CD4-positive, alpha-beta memory T cell (primary cell): ENCODE measurements at regions not wholly inside any gene's neighbourhood (a gene's known extent, or its start where the extent isn't known, plus 50 kb on each side); places are given as distances from the start of the nearest gene placed in this dataset.

Source experiments
- CTCF ChIA-PET: fragments of 350-600 bp; sonication (Branson Sonifier 250); formaldehyde crosslinking; loops from one replicate; lab custom pipeline; 2021; ENCODE audit warnings: inconsistent platforms; ENCODE audit not compliant: partially characterized antibody; lab: Charles Lee
- POLR2A ChIA-PET: fragments of 350-600 bp; sonication (Branson Sonifier 250); formaldehyde crosslinking; loops from one replicate; lab custom pipeline; 2021; ENCODE audit not compliant: partially characterized antibody; lab: Charles Lee
- DNase-seq, 5 donors: peaks; one replicate each; pipeline versions ENCODE4 v3.0.0 to v3.0.0-alpha.2; 2020 to 2022; ENCODE audit warnings: mixed read lengths in 1 of 5
- H3K27ac ChIP-seq: one replicate; pipeline ENCODE4 v1.7.0; 2013; ENCODE audit warnings: low read depth, low read length
- H3K27me3 ChIP-seq: 2 replicates; pipeline ENCODE4 v1.7.0; 2013; ENCODE audit warnings: mild to moderate bottlenecking, low read length, moderate library complexity; ENCODE audit not compliant: insufficient read depth
- H3K36me3 ChIP-seq: 2 replicates; pipeline ENCODE4 v1.7.0; 2013; ENCODE audit warnings: mild to moderate bottlenecking, low read length, moderate library complexity; ENCODE audit not compliant: insufficient read depth
- H3K4me1 ChIP-seq: 2 replicates; pipeline ENCODE4 v1.7.0; 2013; ENCODE audit warnings: mild to moderate bottlenecking, low read length, moderate library complexity; ENCODE audit not compliant: insufficient read depth
- H3K4me3 ChIP-seq, 2 donors: one replicate each; pipeline ENCODE4 v1.7.0; 2013; ENCODE audit warnings: low read length in 2 of 2, mild to moderate bottlenecking in 1 of 2
- H3K9me3 ChIP-seq, 2 donors: one replicate each; pipeline ENCODE4 v1.7.0; 2013; ENCODE audit warnings: low read length in 2 of 2, control low read depth in 1 of 2; ENCODE audit not compliant: control insufficient read depth in 1 of 2
- H3K27ac Mint-ChIP-seq, 7 donors: one replicate each; pipeline ENCODE4 v1.8.0; 2020 to 2021; ENCODE audit warnings: mixed read lengths in 7 of 7, mild to moderate bottlenecking in 6 of 7, inconsistent platforms in 3 of 7, moderate library complexity in 3 of 7
- H3K27me3 Mint-ChIP-seq, 2 donors: one replicate each; pipeline ENCODE4 v1.8.0; 2020 to 2021; ENCODE audit warnings: mixed read lengths in 2 of 2
- H3K36me3 Mint-ChIP-seq, 2 donors: one replicate each; pipeline ENCODE4 v1.8.0; 2020 to 2021; ENCODE audit warnings: mixed read lengths in 2 of 2, inconsistent platforms in 1 of 2, mild to moderate bottlenecking in 1 of 2
- H3K4me1 Mint-ChIP-seq, 4 donors: one replicate each; pipeline ENCODE4 v1.8.0; 2020 to 2021; ENCODE audit warnings: mixed read lengths in 4 of 4, mild to moderate bottlenecking in 1 of 4
- H3K4me3 Mint-ChIP-seq, 8 donors: one replicate each; pipeline ENCODE4 v1.8.0; 2020 to 2021; ENCODE audit warnings: mixed read lengths in 8 of 8, mild to moderate bottlenecking in 7 of 8, moderate library complexity in 6 of 8, inconsistent platforms in 3 of 8
- H3K9me3 Mint-ChIP-seq, 8 donors: one replicate each; pipeline ENCODE4 v1.8.0; 2020 to 2021; ENCODE audit warnings: mixed read lengths in 8 of 8, mild to moderate bottlenecking in 5 of 8, inconsistent platforms in 3 of 8, moderate library complexity in 1 of 8
- intact Hi-C: fragments of 100-400 bp; cut with micrococcal nuclease; formaldehyde crosslinking; loops from one replicate; pipeline ENCODE4 v1.15.1; 2023

GRCh38 chr13:64471916-64472315 lies 2758.2 kb downstream of the PCDH9 start:
- Histone ChIP-seq H3K27ac (no peak overlapping the region), H3K27me3 (no peaks in the 10 kb centered on the region), H3K4me3 (no peak overlapping the region), H3K9me3 (no peaks in the 10 kb centered on the region), H3K4me1 (no peaks in the 10 kb centered on the region), H3K36me3 (no peaks in the 10 kb centered on the region)
- Mint-ChIP-seq H3K4me1 (no peaks in the 10 kb centered on the region), H3K4me3 (no peak overlapping the region), H3K9me3 (peaks cover 0 to 13% (median 5%) of the 10 kb centered on the region in 8 donors), H3K27me3 (no peaks in the 10 kb centered on the region), H3K27ac (no peak overlapping the region), H3K36me3 (no peaks in the 10 kb centered on the region)
- DNase-seq = no peak
- intact Hi-C loops = no loop called here
- ChIA-PET CTCF (no interaction called here), POLR2A (no interaction called here)

GRCh38 chr13:64470751-64471150 lies 2759.4 kb downstream of the PCDH9 start:
- no peaks in the 10 kb centered on the region for H3K4me1 Mint-ChIP-seq
- H3K36me3 Mint-ChIP-seq = no peaks in the 10 kb centered on the region
- Histone ChIP-seq H3K36me3 (no peaks in the 10 kb centered on the region), H3K9me3 (no peaks in the 10 kb centered on the region), H3K27ac (no peak overlapping the region), H3K27me3 (no peaks in the 10 kb centered on the region), H3K4me1 (no peaks in the 10 kb centered on the region), H3K4me3 (no peak overlapping the region)
- intact Hi-C loops = no loop called here
- no peak for DNase-seq
- H3K27ac Mint-ChIP-seq = no peak overlapping the region
- CTCF ChIA-PET = no interaction called here
- peaks cover 0 to 8% (median 3%) of the 10 kb centered on the region in 8 donors for H3K9me3 Mint-ChIP-seq
- H3K4me3 Mint-ChIP-seq = no peak overlapping the region
- POLR2A ChIA-PET = no interaction called here
- H3K27me3 Mint-ChIP-seq = no peaks in the 10 kb centered on the region

- POLR2A ChIA-PET = no interaction called here
Measured at GRCh38 chr13:64459778-64460177, 2770.4 kb downstream of the PCDH9 start.

GRCh38 chr13:64457976-64458375 lies 2772.2 kb downstream of the PCDH9 start:
- DNase-seq = no peak
- Histone ChIP-seq H3K27me3 (no peaks in the 10 kb centered on the region), H3K4me1 (no peaks in the 10 kb centered on the region), H3K36me3 (no peaks in the 10 kb centered on the region), H3K27ac (no peak overlapping the region), H3K9me3 (peaks cover 0 to 5% of the 10 kb centered on the region in 2 donors), H3K4me3 (no peak overlapping the region)
- ChIA-PET POLR2A (no interaction called here), CTCF (no interaction called here)
- no peak overlapping the region for H3K4me3 Mint-ChIP-seq
- no peaks in the 10 kb centered on the region for H3K27me3 Mint-ChIP-seq
- no peaks in the 10 kb centered on the region for H3K4me1 Mint-ChIP-seq
- H3K36me3 Mint-ChIP-seq = no peaks in the 10 kb centered on the region
- intact Hi-C loops = no loop called here
- peaks cover 0 to 14% (median 8%) of the 10 kb centered on the region in 8 donors for H3K9me3 Mint-ChIP-seq
- H3K27ac Mint-ChIP-seq = no peak overlapping the region

More at GRCh38 chr13:64459778-64460177, 2770.4 kb downstream of the PCDH9 start:
- no peaks in the 10 kb centered on the region for H3K4me1 ChIP-seq
- H3K36me3 ChIP-seq = no peaks in the 10 kb centered on the region
- no peak overlapping the region for H3K4me3 Mint-ChIP-seq
- H3K9me3 Mint-ChIP-seq = peaks cover 0 to 14% (median 6%) of the 10 kb centered on the region in 8 donors
- intact Hi-C loops = no loop called here
- H3K36me3 Mint-ChIP-seq = no peaks in the 10 kb centered on the region
- H3K4me1 Mint-ChIP-seq = no peaks in the 10 kb centered on the region
- DNase-seq = no peak
- H3K9me3 ChIP-seq = peaks cover 0 to 6% of the 10 kb centered on the region in 2 donors
- no peaks in the 10 kb centered on the region for H3K27me3 ChIP-seq
- CTCF ChIA-PET = no interaction called here
- H3K4me3 ChIP-seq = no peak overlapping the region
- no peak overlapping the region for H3K27ac Mint-ChIP-seq
- no peaks in the 10 kb centered on the region for H3K27me3 Mint-ChIP-seq
- H3K27ac ChIP-seq = no peak overlapping the region

- Mint-ChIP-seq H3K27me3 (no peaks in the 10 kb centered on the region), H3K9me3 (peaks cover 0 to 13% (median 7%) of the 10 kb centered on the region in 8 donors), H3K4me1 (no peaks in the 10 kb centered on the region), H3K36me3 (no peaks in the 10 kb centered on the region), H3K27ac (no peak overlapping the region), H3K4me3 (no peak overlapping the region)
- POLR2A ChIA-PET = no interaction called here
- intact Hi-C loops = no loop called here
- no peaks in the 10 kb centered on the region for H3K36me3 ChIP-seq
- CTCF ChIA-PET = no interaction called here
- no peak for DNase-seq
- H3K9me3 ChIP-seq = no peaks in the 10 kb centered on the region
- no peaks in the 10 kb centered on the region for H3K4me1 ChIP-seq
- H3K4me3 ChIP-seq = no peak overlapping the region
- H3K27me3 ChIP-seq = no peaks in the 10 kb centered on the region
- no peak overlapping the region for H3K27ac ChIP-seq
Measured at GRCh38 chr13:64455124-64455523, 2775.0 kb downstream of the PCDH9 start.

- Mint-ChIP-seq H3K27me3 (no peaks in the 10 kb centered on the region), H3K4me3 (no peak overlapping the region), H3K9me3 (peaks cover 0 to 8% (median 4%) of the 10 kb centered on the region in 8 donors), H3K27ac (no peak overlapping the region), H3K4me1 (no peaks in the 10 kb centered on the region), H3K36me3 (no peaks in the 10 kb centered on the region)
- no peaks in the 10 kb centered on the region for H3K4me1 ChIP-seq
- no peaks in the 10 kb centered on the region for H3K36me3 ChIP-seq
- CTCF ChIA-PET = no interaction called here
- POLR2A ChIA-PET = no interaction called here
- H3K27me3 ChIP-seq = no peaks in the 10 kb centered on the region
- intact Hi-C loops = no loop called here
- no peak for DNase-seq
- no peak overlapping the region for H3K4me3 ChIP-seq
- no peak overlapping the region for H3K27ac ChIP-seq
- H3K9me3 ChIP-seq = no peaks in the 10 kb centered on the region
Measured at GRCh38 chr13:64453831-64454230, 2776.3 kb downstream of the PCDH9 start.

GRCh38 chr13:64446372-64446771 lies 2783.8 kb downstream of the PCDH9 start:
- CTCF ChIA-PET = no interaction called here
- H3K27me3 ChIP-seq = no peaks in the 10 kb centered on the region
- intact Hi-C loops = no loop called here
- DNase-seq = no peak
- H3K27ac ChIP-seq = no peak overlapping the region
- Mint-ChIP-seq H3K9me3 (peaks cover 0 to 4% (median under 1%) of the 10 kb centered on the region in 8 donors), H3K4me3 (no peak overlapping the region), H3K27me3 (no peaks in the 10 kb centered on the region), H3K4me1 (no peaks in the 10 kb centered on the region), H3K27ac (no peak overlapping the region), H3K36me3 (no peaks in the 10 kb centered on the region)
- H3K4me3 ChIP-seq = no peak overlapping the region
- POLR2A ChIA-PET = no interaction called here
- H3K36me3 ChIP-seq = no peaks in the 10 kb centered on the region
- H3K9me3 ChIP-seq = peaks cover 0 to 5% of the 10 kb centered on the region in 2 donors
- no peaks in the 10 kb centered on the region for H3K4me1 ChIP-seq

- no peaks in the 10 kb centered on the region for H3K27me3 Mint-ChIP-seq
- H3K4me1 ChIP-seq = no peaks in the 10 kb centered on the region
- H3K4me3 Mint-ChIP-seq = no peak overlapping the region
- H3K4me1 Mint-ChIP-seq = no peaks in the 10 kb centered on the region
- H3K4me3 ChIP-seq = no peak overlapping the region
- peaks cover 0 to 4% (median 2%) of the 10 kb centered on the region in 8 donors for H3K9me3 Mint-ChIP-seq
- ChIA-PET CTCF (no interaction called here), POLR2A (no interaction called here)
- H3K36me3 Mint-ChIP-seq = no peaks in the 10 kb centered on the region
- H3K27ac Mint-ChIP-seq = no peak overlapping the region
- H3K27ac ChIP-seq = no peak overlapping the region
- peaks cover 0 to 5% of the 10 kb centered on the region in 2 donors for H3K9me3 ChIP-seq
- H3K36me3 ChIP-seq = no peaks in the 10 kb centered on the region
- DNase-seq = no peak
- no peaks in the 10 kb centered on the region for H3K27me3 ChIP-seq
- intact Hi-C loops = no loop called here
Measured at GRCh38 chr13:64441740-64442139, 2788.4 kb downstream of the PCDH9 start.
